ENCODE measurements at regions not wholly inside any gene's neighbourhood (a gene's known extent, or its start where the extent isn't known, plus 50 kb on each side); places are given as distances from the start of the nearest gene placed in this dataset.

DNA sequence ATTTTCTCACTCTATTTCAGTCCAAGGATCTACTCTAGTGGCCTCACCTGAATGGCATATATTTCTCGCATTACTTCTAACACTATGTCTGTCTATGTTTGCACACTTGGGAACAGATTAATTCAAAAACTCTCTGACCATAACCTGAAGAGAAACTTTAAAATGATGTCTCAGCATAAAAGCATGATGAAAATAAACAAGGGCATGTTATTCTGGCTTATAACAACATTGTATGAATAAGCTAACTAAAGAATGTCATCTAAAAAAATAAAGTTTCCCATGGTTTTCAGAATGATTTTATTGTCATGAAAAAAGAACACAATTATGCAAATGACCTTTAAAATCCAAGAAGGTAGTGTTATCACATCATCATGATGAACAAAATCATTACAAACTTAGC, 85.5 kb upstream of the ROBO2 start:
- no peak overlapping the region for H2AK5ac ChIP-seq (ENCODE audit: low read length)
- H3K4me3 ChIP-seq (ENCODE audit: low read depth, low read length): no peak overlapping the region
- no peak for DNase-seq
- H3K79me1 ChIP-seq (ENCODE audit: low read length): no peaks in the 10 kb centered on the region
- no peak overlapping the region for H4K8ac ChIP-seq (ENCODE audit: low read depth, low read length)
- no peak overlapping the region for H2BK12ac ChIP-seq (ENCODE audit: low read length)
- H2BK5ac ChIP-seq (ENCODE audit: low read depth, low read length, poor library complexity): no peak overlapping the region
- H3K18ac ChIP-seq (ENCODE audit: low read length): no peak overlapping the region
- no peak overlapping the region for H3K4me2 ChIP-seq (ENCODE audit: low read length)
- H3K14ac ChIP-seq (ENCODE audit: low read length): no peak overlapping the region
- no peak overlapping the region for H2AFZ ChIP-seq (ENCODE audit: insufficient read depth, low read length, poor library complexity)
- no peak overlapping the region for H3K23ac ChIP-seq (ENCODE audit: low read length)
- H4K91ac ChIP-seq (ENCODE audit: low read depth, low read length): no peak overlapping the region
- no peak overlapping the region for H3K27ac ChIP-seq (ENCODE audit: low read depth, low read length)
- no peak overlapping the region for H3K9ac ChIP-seq (ENCODE audit: low read length)
- H2BK120ac ChIP-seq (ENCODE audit: insufficient read depth, low read length, poor library complexity): no peak overlapping the region
- H3K4me1 ChIP-seq (ENCODE audit: control insufficient read depth in 1 of 2, insufficient read depth in 2 of 2, low read length in 2 of 2): no peaks in the 10 kb centered on the region
- no peak overlapping the region for H3K4ac ChIP-seq (ENCODE audit: low read depth, low read length)
- H4K12ac ChIP-seq (ENCODE audit: low read depth, low read length): no peak overlapping the region
- no peaks in the 10 kb centered on the region for H3K27me3 ChIP-seq (ENCODE audit: insufficient read depth, low read length)
- WGBS (ENCODE audit: extremely low coverage, insufficient coverage, insufficient read length): no CpG with 5 or more reads among the region's 1 CpG
- H3K9me3 ChIP-seq (ENCODE audit: insufficient read depth, low read depth, low read length): no peaks in the 10 kb centered on the region
- H3K36me3 ChIP-seq (ENCODE audit: control insufficient read depth in 1 of 2, insufficient read depth in 2 of 2, low read length in 2 of 2): no peaks in the 10 kb centered on the region
- no peaks in the 10 kb centered on the region for H3K79me2 ChIP-seq (ENCODE audit: control insufficient read depth, insufficient read depth, low read length, poor library complexity)

DNA sequence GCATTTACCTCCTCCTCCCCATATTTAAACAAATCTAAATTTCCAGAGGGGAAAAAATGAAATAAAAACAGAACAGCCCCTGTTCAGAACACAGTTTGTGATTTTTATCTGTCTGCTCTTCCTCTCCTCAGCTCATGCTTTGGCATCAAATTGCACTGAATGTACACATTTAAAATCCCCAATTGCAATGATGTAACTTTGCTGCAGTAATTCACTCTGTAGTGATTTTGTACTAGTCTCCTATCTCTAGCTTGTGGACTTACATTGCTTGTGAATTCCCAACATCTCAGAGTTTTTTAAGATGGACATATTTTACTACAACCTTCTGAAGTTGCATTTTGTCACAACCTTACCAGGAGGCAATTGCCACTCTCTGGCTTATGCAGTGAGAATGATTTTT, 81.6 kb upstream of the ROBO2 start:
- DNase-seq: no peak
- Histone ChIP-seq H4K8ac (ENCODE audit: low read depth, low read length) (no peak overlapping the region), H3K9me3 (ENCODE audit: insufficient read depth, low read depth, low read length) (no peaks in the 10 kb centered on the region), H2AK5ac (ENCODE audit: low read length) (no peak overlapping the region), H3K4me3 (ENCODE audit: low read depth, low read length) (no peak overlapping the region), H3K4me1 (ENCODE audit: control insufficient read depth in 1 of 2, insufficient read depth in 2 of 2, low read length in 2 of 2) (no peaks in the 10 kb centered on the region), H4K91ac (ENCODE audit: low read depth, low read length) (no peak overlapping the region), H2AFZ (ENCODE audit: insufficient read depth, low read length, poor library complexity) (no peak overlapping the region), H4K12ac (ENCODE audit: low read depth, low read length) (no peak overlapping the region), H3K27me3 (ENCODE audit: insufficient read depth, low read length) (no peaks in the 10 kb centered on the region), H3K4me2 (ENCODE audit: low read length) (no peak overlapping the region), H3K79me2 (ENCODE audit: control insufficient read depth, insufficient read depth, low read length, poor library complexity) (no peaks in the 10 kb centered on the region), H3K4ac (ENCODE audit: low read depth, low read length) (no peak overlapping the region), H2BK12ac (ENCODE audit: low read length) (no peak overlapping the region), H3K36me3 (ENCODE audit: control insufficient read depth in 1 of 2, insufficient read depth in 2 of 2, low read length in 2 of 2) (no peaks in the 10 kb centered on the region), H3K18ac (ENCODE audit: low read length) (no peak overlapping the region), H3K79me1 (ENCODE audit: low read length) (no peaks in the 10 kb centered on the region), H2BK5ac (ENCODE audit: low read depth, low read length, poor library complexity) (no peak overlapping the region), H3K23ac (ENCODE audit: low read length) (no peak overlapping the region), H3K9ac (ENCODE audit: low read length) (no peak overlapping the region), H3K14ac (ENCODE audit: low read length) (no peak overlapping the region), H2BK120ac (ENCODE audit: insufficient read depth, low read length, poor library complexity) (no peak overlapping the region), H3K27ac (ENCODE audit: low read depth, low read length) (no peak overlapping the region)

DNA sequence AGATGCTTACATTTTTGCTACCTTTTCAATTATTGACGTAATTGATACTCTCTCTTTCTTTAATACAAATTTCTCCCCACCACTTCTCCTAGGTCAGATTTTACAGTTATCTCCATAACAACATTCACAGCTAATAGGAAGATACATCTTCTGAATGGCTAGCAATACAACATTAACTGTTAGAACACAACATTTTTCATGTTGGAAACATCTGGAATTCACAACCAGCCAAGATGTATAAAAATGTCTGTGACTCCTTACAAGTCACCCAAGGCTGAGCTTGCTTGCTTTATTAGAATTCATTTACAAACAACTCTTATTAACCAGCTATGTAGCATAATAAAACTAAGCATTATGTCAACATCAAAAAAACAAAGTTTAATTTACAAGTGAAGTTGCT, 81.0 kb upstream of the ROBO2 start:
- no peak overlapping the region for H4K8ac ChIP-seq (ENCODE audit: low read depth, low read length)
- H2BK12ac ChIP-seq (ENCODE audit: low read length): no peak overlapping the region
- WGBS (ENCODE audit: extremely low coverage, insufficient coverage, insufficient read length): no CpG with 5 or more reads among the region's 1 CpG
- no peak overlapping the region for H3K14ac ChIP-seq (ENCODE audit: low read length)
- no peak for DNase-seq
- no peak overlapping the region for H3K4ac ChIP-seq (ENCODE audit: low read depth, low read length)
- H3K18ac ChIP-seq (ENCODE audit: low read length): no peak overlapping the region
- no peak overlapping the region for H3K9ac ChIP-seq (ENCODE audit: low read length)
- no peak overlapping the region for H4K12ac ChIP-seq (ENCODE audit: low read depth, low read length)
- H2AFZ ChIP-seq (ENCODE audit: insufficient read depth, low read length, poor library complexity): no peak overlapping the region
- no peaks in the 10 kb centered on the region for H3K79me1 ChIP-seq (ENCODE audit: low read length)
- H3K9me3 ChIP-seq (ENCODE audit: insufficient read depth, low read depth, low read length): no peaks in the 10 kb centered on the region
- H2BK5ac ChIP-seq (ENCODE audit: low read depth, low read length, poor library complexity): no peak overlapping the region
- H3K27ac ChIP-seq (ENCODE audit: low read depth, low read length): no peak overlapping the region
- no peak overlapping the region for H3K4me2 ChIP-seq (ENCODE audit: low read length)
- no peak overlapping the region for H2BK120ac ChIP-seq (ENCODE audit: insufficient read depth, low read length, poor library complexity)
- no peak overlapping the region for H4K91ac ChIP-seq (ENCODE audit: low read depth, low read length)
- no peaks in the 10 kb centered on the region for H3K79me2 ChIP-seq (ENCODE audit: control insufficient read depth, insufficient read depth, low read length, poor library complexity)
- no peaks in the 10 kb centered on the region for H3K27me3 ChIP-seq (ENCODE audit: insufficient read depth, low read length)
- no peaks in the 10 kb centered on the region for H3K36me3 ChIP-seq (ENCODE audit: control insufficient read depth in 1 of 2, insufficient read depth in 2 of 2, low read length in 2 of 2)
- no peak overlapping the region for H3K23ac ChIP-seq (ENCODE audit: low read length)
- no peaks in the 10 kb centered on the region for H3K4me1 ChIP-seq (ENCODE audit: control insufficient read depth in 1 of 2, insufficient read depth in 2 of 2, low read length in 2 of 2)
- no peak overlapping the region for H3K4me3 ChIP-seq (ENCODE audit: low read depth, low read length)
- H2AK5ac ChIP-seq (ENCODE audit: low read length): no peak overlapping the region

DNA sequence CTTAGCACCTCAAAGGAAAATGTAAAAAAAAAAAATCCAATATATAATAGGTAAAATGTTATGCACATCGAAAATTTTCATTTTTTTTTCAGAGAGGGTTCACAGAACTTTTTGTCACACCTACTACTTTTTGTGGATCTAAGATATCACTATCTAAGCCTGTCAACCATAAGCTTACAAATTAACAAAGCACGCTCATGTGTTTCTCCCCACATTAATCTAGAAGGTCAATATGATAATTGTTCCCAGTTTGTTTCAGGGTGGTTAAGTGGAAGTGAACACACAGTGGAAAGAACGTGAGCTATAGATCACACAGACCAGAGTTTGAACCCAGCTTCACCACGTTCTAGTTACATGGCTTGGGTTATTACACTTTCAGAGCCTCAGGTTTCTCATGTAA, 78.6 kb upstream of the ROBO2 start:
- Histone ChIP-seq H4K8ac (ENCODE audit: low read depth, low read length) (no peak overlapping the region), H3K4me1 (ENCODE audit: control insufficient read depth in 1 of 2, insufficient read depth in 2 of 2, low read length in 2 of 2) (no peaks in the 10 kb centered on the region), H3K79me1 (ENCODE audit: low read length) (no peaks in the 10 kb centered on the region), H3K27me3 (ENCODE audit: insufficient read depth, low read length) (no peaks in the 10 kb centered on the region), H2AK5ac (ENCODE audit: low read length) (no peak overlapping the region), H2BK12ac (ENCODE audit: low read length) (no peak overlapping the region), H3K4me2 (ENCODE audit: low read length) (no peak overlapping the region), H2AFZ (ENCODE audit: insufficient read depth, low read length, poor library complexity) (no peak overlapping the region), H3K36me3 (ENCODE audit: control insufficient read depth in 1 of 2, insufficient read depth in 2 of 2, low read length in 2 of 2) (no peaks in the 10 kb centered on the region), H4K12ac (ENCODE audit: low read depth, low read length) (no peak overlapping the region), H3K4ac (ENCODE audit: low read depth, low read length) (no peak overlapping the region), H2BK120ac (ENCODE audit: insufficient read depth, low read length, poor library complexity) (no peak overlapping the region), H3K9me3 (ENCODE audit: insufficient read depth, low read depth, low read length) (no peaks in the 10 kb centered on the region), H4K91ac (ENCODE audit: low read depth, low read length) (no peak overlapping the region), H3K14ac (ENCODE audit: low read length) (no peak overlapping the region), H3K18ac (ENCODE audit: low read length) (no peak overlapping the region), H3K23ac (ENCODE audit: low read length) (no peak overlapping the region), H3K9ac (ENCODE audit: low read length) (no peak overlapping the region), H3K79me2 (ENCODE audit: control insufficient read depth, insufficient read depth, low read length, poor library complexity) (no peaks in the 10 kb centered on the region), H3K27ac (ENCODE audit: low read depth, low read length) (no peak overlapping the region), H2BK5ac (ENCODE audit: low read depth, low read length, poor library complexity) (no peak overlapping the region), H3K4me3 (ENCODE audit: low read depth, low read length) (no peak overlapping the region)
- no CpG with 5 or more reads among the region's 4 CpGs for WGBS (ENCODE audit: extremely low coverage, insufficient coverage, insufficient read length)
- no peak for DNase-seq
